ENCODE measurements at regions not wholly inside any gene's neighbourhood (a gene's known extent, or its start where the extent isn't known, plus 50 kb on each side); places are given as distances from the start of the nearest gene placed in this dataset.

DNA sequence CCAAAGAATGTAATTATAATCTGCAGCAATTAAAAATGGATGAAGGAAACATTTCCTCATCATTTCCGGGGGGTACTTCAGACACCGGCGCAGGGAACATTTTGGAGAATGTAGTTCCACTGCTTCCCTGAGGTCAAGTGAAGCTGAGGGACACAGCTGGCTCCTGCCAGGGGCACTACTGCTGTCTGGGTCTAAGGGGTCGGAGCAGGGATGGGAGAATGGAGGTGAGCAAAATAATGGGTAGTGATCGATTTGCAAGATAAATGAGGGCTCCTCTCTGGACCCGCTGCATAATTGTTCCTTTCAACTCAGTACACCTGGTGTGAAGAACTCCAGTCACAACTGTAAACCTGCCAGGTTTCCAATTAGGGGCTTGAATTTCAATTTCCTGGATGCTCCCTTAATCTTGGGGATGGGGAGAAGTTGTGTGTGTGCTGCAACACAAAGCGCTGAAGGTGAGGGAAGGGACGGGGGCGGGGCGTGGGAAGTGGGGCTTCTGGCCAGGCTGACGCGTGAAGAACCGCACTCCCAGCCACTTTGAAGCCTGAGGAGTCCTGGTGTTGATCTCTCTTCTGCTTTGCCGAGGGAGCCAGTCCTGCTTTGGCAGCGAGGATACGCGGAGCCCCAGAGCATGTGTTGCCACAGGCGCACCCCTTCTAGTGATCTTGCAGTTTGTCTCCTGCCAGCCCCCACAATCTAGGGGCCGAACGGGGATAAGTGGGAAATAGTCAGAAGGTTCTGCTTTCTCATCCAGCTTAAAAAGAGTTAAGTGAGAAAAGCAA lies 57.9 kb upstream of the PCDH8 start:
- Histone ChIP-seq H3K4me1 (ENCODE audit: insufficient read depth, low read length) (no peaks in the 10 kb centered on the region), H3K27ac (ENCODE audit: low read depth, low read length) (no peak overlapping the region), H3K79me2 (ENCODE audit: insufficient read depth, low read length) (no peaks in the 10 kb centered on the region), H3K27me3 (ENCODE audit: insufficient read depth, low read length) (no peaks in the 10 kb centered on the region), H2AFZ (ENCODE audit: low read length) (no peak overlapping the region), H3K4me2 (ENCODE audit: insufficient read depth, low read length) (no peak overlapping the region), H4K20me1 (ENCODE audit: insufficient read depth, low read length) (no peaks in the 10 kb centered on the region), H3K4me3 (ENCODE audit: insufficient read depth, low read length) (no peak overlapping the region), H3K36me3 (ENCODE audit: insufficient read depth, low read length) (no peaks in the 10 kb centered on the region), H3K9me3 (ENCODE audit: low read depth, low read length) (no peaks in the 10 kb centered on the region)
- no peak for TF ChIP-seq CTCF (IDR thresholded peaks at IDR 0.05; ENCODE audit: extremely low read depth, low read depth, low read length)
- no peak for DNase-seq (ENCODE audit: insufficient read length, low spot score, missing footprints)

- Histone ChIP-seq H3K9me3 (ENCODE audit: low read depth, low read length) (no peaks in the 10 kb centered on the region), H3K4me2 (ENCODE audit: insufficient read depth, low read length) (no peak overlapping the region), H3K27me3 (ENCODE audit: insufficient read depth, low read length) (no peaks in the 10 kb centered on the region), H2AFZ (ENCODE audit: low read length) (no peak overlapping the region), H4K20me1 (ENCODE audit: insufficient read depth, low read length) (no peaks in the 10 kb centered on the region), H3K36me3 (ENCODE audit: insufficient read depth, low read length) (no peaks in the 10 kb centered on the region), H3K4me1 (ENCODE audit: insufficient read depth, low read length) (no peaks in the 10 kb centered on the region), H3K27ac (ENCODE audit: low read depth, low read length) (no peak overlapping the region), H3K4me3 (ENCODE audit: insufficient read depth, low read length) (no peak overlapping the region), H3K79me2 (ENCODE audit: insufficient read depth, low read length) (no peaks in the 10 kb centered on the region)
- no peak for TF ChIP-seq CTCF (IDR thresholded peaks at IDR 0.05; ENCODE audit: extremely low read depth, low read depth, low read length)
- DNase-seq (ENCODE audit: insufficient read length, low spot score, missing footprints), result no peak
Observed at GRCh38 chr13:52905701-52906100, 57.3 kb upstream of the PCDH8 start.

DNA sequence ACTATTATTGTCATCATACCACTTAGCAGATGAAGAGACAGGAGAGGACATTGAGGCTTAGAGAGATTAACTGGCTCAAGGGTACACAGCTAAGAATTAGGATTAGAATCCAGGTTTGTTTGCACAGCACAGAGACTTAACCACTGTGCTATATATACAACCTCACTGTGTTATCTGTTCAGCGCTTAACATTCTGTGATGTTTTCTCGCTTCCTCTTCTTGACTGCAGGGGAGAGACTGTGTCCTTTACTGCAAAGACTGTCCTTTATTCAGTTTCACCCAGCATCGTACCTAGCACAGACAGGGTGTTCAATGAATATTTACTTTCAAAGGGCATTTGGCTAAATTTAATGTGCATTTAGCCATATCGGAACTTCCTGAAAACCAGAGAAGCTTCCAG lies 54.9 kb upstream of the PCDH8 start:
- Histone ChIP-seq H3K27ac (ENCODE audit: low read depth, low read length) (no peak overlapping the region), H2AFZ (ENCODE audit: low read length) (no peak overlapping the region), H3K27me3 (ENCODE audit: insufficient read depth, low read length) (no peaks in the 10 kb centered on the region), H4K20me1 (ENCODE audit: insufficient read depth, low read length) (no peaks in the 10 kb centered on the region), H3K4me2 (ENCODE audit: insufficient read depth, low read length) (no peak overlapping the region), H3K9me3 (ENCODE audit: low read depth, low read length) (no peaks in the 10 kb centered on the region), H3K79me2 (ENCODE audit: insufficient read depth, low read length) (no peaks in the 10 kb centered on the region), H3K4me3 (ENCODE audit: insufficient read depth, low read length) (no peak overlapping the region), H3K36me3 (ENCODE audit: insufficient read depth, low read length) (no peaks in the 10 kb centered on the region), H3K4me1 (ENCODE audit: insufficient read depth, low read length) (no peaks in the 10 kb centered on the region)
- DNase-seq (ENCODE audit: insufficient read length, low spot score, missing footprints), result no peak
- TF ChIP-seq CTCF (IDR thresholded peaks at IDR 0.05; ENCODE audit: extremely low read depth, low read depth, low read length), result no peak

DNA sequence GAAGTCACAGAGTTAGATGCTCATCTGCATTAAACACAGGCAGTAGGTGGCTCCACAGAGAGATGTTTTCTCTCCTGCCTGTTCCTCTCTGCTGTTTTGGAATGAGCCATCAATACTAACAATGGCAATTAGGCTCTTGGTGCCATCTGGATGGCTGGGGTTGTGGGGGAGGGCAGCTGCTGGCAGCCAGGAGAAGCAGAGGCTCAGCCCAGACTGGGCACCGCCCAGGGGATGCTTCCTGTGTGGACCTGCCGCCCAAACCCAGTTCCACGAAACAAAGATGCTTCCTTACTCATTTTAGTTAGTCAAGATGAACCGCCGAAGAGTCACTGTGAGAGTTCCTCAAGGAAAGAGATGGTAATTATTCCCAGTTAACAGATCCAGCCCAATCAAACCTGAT lies 50.8 kb upstream of the PCDH8 start:
- Histone ChIP-seq H3K4me3 (ENCODE audit: insufficient read depth, low read length) (no peak overlapping the region), H2AFZ (ENCODE audit: low read length) (no peak overlapping the region), H3K9me3 (ENCODE audit: low read depth, low read length) (no peaks in the 10 kb centered on the region), H3K79me2 (ENCODE audit: insufficient read depth, low read length) (no peaks in the 10 kb centered on the region), H3K27me3 (ENCODE audit: insufficient read depth, low read length) (no peaks in the 10 kb centered on the region), H4K20me1 (ENCODE audit: insufficient read depth, low read length) (no peaks in the 10 kb centered on the region), H3K4me2 (ENCODE audit: insufficient read depth, low read length) (no peak overlapping the region), H3K36me3 (ENCODE audit: insufficient read depth, low read length) (no peaks in the 10 kb centered on the region), H3K27ac (ENCODE audit: low read depth, low read length) (no peak overlapping the region), H3K4me1 (ENCODE audit: insufficient read depth, low read length) (no peaks in the 10 kb centered on the region)
- TF ChIP-seq CTCF (IDR thresholded peaks at IDR 0.05; ENCODE audit: extremely low read depth, low read depth, low read length), result no peak
- no peak for DNase-seq (ENCODE audit: insufficient read length, low spot score, missing footprints)
